PFSK-1 (cell line): ENCODE measurements at regions not wholly inside any gene's neighbourhood (a gene's known extent, or its start where the extent isn't known, plus 50 kb on each side); places are given as distances from the start of the nearest gene placed in this dataset.

Source experiments
- POLR2AphosphoS5 ChIP-seq: IDR thresholded peaks from 2 replicates; pipeline ENCODE4 v1.6.1; 2012; ENCODE audit warnings: low read depth, mild to moderate bottlenecking, control low read depth, low read length, moderate library complexity
- TAF1 ChIP-seq: IDR thresholded peaks from 2 replicates; pipeline ENCODE4 v1.6.1; 2012; ENCODE audit warnings: low read length, control low read depth, borderline replicate concordance; ENCODE audit not compliant: insufficient read depth

DNA sequence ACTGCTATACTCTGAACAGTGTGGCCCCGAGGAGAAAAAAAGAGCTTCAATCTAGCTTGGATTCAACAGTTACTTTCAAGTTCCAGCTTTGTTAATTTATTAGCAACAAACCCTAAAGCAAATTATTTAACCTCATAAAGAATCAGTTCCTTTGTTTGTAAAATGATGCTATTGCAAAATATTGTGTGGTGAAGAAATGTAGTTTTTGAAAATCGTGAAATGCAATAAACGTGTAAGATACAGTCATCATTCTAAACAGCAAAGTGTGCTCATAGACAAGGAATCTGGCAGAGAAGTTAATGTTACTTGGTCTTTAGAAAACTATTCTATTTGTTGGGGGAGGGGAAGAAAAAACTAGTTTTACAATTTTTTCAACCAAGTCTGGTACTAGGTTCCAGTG, 297.6 kb upstream of the ADGRL4 start:
- TF ChIP-seq POLR2AphosphoS5 (no peak), TAF1 (no peak)
